Ovary (tissue), 7 donors: ENCODE measurements at regions not wholly inside any gene's neighbourhood (a gene's known extent, or its start where the extent isn't known, plus 50 kb on each side); places are given as distances from the start of the nearest gene placed in this dataset.
"Not testable (repeated sequence)": the region's sequence is repeated elsewhere in the genome, so short reads cannot be mapped to it uniquely, and the experiment has no call there.

Source experiments
- DNase-seq, 5 donors: peaks; one replicate each; pipeline ENCODE4 v3.0.0-alpha.2; 2019 to 2020
- H3K27ac ChIP-seq, 2 donors: fragments of 200-600 bp; one replicate each; pipeline versions ENCODE4 v1.5.1 to v1.8.0; 2019 to 2022
- H3K27me3 ChIP-seq: fragments of 200-600 bp; one replicate; pipeline ENCODE4 v1.8.0; 2022
- H3K36me3 ChIP-seq: fragments of 200-600 bp; sonication (generic); one replicate; pipeline ENCODE4 v1.5.1; 2019
- H3K4me1 ChIP-seq: one replicate; pipeline ENCODE4 v1.8.1; 2013; ENCODE audit warnings: mild to moderate bottlenecking, moderate library complexity; ENCODE audit not compliant: insufficient read depth
- H3K4me3 ChIP-seq: fragments of 200-600 bp; sonication (generic); one replicate; pipeline ENCODE4 v1.5.1; 2017
- H3K9me3 ChIP-seq, 2 donors: fragments of 200-600 bp in 1 of 2; sonication (generic) in 1 of 2; one replicate each; pipeline versions ENCODE4 v1.5.1 to v1.8.1; 2013 to 2019; ENCODE audit warnings: mild to moderate bottlenecking in 1 of 2, moderate library complexity in 1 of 2
- EP300 ChIP-seq: sonication (generic); formaldehyde crosslinking; IDR thresholded peaks from one replicate; pipeline ENCODE4 v1.6.1; 2017; ENCODE audit warnings: antibody characterized with exemption
- POLR2A ChIP-seq: fragments of 450-650 bp; IDR thresholded peaks from one replicate; pipeline ENCODE4 v1.6.1; 2017; ENCODE audit warnings: antibody characterized with exemption, mild to moderate bottlenecking, moderate library complexity
- WGBS, 3 donors: extraction: QIAGEN DNeasy Blood & Tissue Kit in 1 of 3; methylation state at CpG; one replicate each; pipeline versions ENCODE4 v1.1.5 to v1.1.7; 2013 to 2017; 5-methylcytosine and 5-hydroxymethylcytosine counted together
- intact Hi-C, 4 donors: fragments of 100-400 bp; cut with DNase I; formaldehyde crosslinking; loops; one replicate each; pipeline versions ENCODE4 v1.11.0 to v1.15.1; 2022 to 2023
- TF ChIP-seq, protein P1 (sequence below), 3 donors: fragments of 450-650 bp in 2 of 3; fragments of 200-600 bp in 1 of 3; IDR thresholded peaks; one replicate each; pipeline versions ENCODE4 v1.5.1 to v1.8.0; 2016 to 2022; ENCODE audit warnings: antibody characterized with exemption in 3 of 3, mild to moderate bottlenecking in 1 of 3
- donor health status: DM: no; HTN: no; CAD: no; lungs with moderate emphysema.
- donor health status: DM: no; HTN: no; CAD: no.
- donor health status: Bipolar disorder and iron deficiency.
- donor health status: DM: no; HTN: no; CAD: no.
- donor health status: DM: yes; HTN: yes; CAD: no.

DNA sequence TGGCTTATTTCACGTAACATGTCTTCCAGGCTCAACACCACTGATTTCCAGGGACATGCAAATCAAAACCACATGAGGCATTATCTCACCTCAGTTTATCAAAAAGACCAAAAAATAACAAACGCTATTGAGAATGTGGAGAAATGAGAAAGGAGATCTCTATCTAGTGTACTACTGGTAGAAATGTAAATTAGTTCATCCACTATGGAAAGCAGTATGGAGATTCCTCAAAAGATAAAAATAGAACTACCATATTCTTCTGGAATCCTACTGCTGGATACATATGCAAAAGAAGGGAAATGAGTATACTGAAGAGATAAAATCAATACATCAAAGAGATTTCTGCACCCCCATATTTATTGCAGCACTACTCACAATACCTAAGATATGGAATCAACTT lies 329.6 kb upstream of the NDST3 start:
- 61 to 81% (median 76%) methylated on average over 2 of the region's 2 CpGs for whole genome bisulfite sequencing, 3 donors
- H3K27ac ChIP-seq, result no peak overlapping the region
- intact Hi-C loops, result no loop called here
- no peaks in the 10 kb centered on the region for H3K4me1 ChIP-seq
- TF ChIP-seq EP300 (no peak), POLR2A (no peak)
- TF ChIP-seq, protein P1, sequence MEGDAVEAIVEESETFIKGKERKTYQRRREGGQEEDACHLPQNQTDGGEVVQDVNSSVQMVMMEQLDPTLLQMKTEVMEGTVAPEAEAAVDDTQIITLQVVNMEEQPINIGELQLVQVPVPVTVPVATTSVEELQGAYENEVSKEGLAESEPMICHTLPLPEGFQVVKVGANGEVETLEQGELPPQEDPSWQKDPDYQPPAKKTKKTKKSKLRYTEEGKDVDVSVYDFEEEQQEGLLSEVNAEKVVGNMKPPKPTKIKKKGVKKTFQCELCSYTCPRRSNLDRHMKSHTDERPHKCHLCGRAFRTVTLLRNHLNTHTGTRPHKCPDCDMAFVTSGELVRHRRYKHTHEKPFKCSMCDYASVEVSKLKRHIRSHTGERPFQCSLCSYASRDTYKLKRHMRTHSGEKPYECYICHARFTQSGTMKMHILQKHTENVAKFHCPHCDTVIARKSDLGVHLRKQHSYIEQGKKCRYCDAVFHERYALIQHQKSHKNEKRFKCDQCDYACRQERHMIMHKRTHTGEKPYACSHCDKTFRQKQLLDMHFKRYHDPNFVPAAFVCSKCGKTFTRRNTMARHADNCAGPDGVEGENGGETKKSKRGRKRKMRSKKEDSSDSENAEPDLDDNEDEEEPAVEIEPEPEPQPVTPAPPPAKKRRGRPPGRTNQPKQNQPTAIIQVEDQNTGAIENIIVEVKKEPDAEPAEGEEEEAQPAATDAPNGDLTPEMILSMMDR (IDR thresholded peaks at IDR 0.05), result no peak
- no peaks in the 10 kb centered on the region for H3K9me3 ChIP-seq
- no peaks in the 10 kb centered on the region for H3K27me3 ChIP-seq
- no peak for DNase-seq
- H3K36me3 ChIP-seq, result no peaks in the 10 kb centered on the region
- no peak overlapping the region for H3K4me3 ChIP-seq

DNA sequence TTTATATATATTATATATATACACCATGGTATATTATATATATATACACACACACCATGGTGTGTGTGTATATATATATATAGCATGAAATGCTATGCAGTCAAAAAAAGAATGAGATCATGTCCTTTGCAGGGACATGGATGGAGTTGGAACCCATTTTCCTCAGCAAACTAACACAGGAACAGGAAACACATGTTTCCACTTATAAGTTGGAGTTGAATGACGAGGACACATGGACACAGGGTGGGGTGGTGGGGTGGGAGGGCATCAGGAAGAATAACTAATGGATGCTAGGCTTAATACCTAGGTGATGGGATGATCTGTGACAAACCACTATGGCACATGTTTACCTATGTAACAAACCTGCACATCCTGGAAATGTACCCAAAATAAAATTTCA lies 293.6 kb upstream of the NDST3 start:
- intact Hi-C loops, result no loop called here

DNA sequence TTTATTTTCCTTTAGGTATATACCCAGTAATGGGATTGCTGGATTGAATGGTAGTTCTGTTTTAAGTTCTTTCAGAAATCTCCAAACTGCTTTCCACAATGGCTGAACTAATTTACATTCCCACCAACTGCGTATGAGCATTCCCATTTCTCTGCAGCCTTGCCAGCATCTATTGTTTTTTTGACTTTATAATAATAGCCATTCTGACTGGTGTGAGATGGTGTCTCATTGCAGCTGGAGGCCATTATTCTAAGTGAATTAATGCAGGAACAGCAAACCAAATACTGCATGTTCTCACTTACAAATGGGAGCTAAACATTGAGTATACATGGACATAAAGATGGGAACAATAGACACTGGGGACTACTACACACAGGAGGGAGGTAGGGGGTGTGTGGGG lies 288.9 kb upstream of the NDST3 start:
- intact Hi-C loops, H3K27me3 ChIP-seq, H3K9me3 ChIP-seq, DNase-seq, H3K4me3 ChIP-seq, H3K4me1 ChIP-seq, H3K36me3 ChIP-seq, H3K27ac ChIP-seq: not testable (repeated sequence)
- WGBS, 3 donors, result 0 to 89% (median 40%) methylated on average over 1 of the region's 1 CpG

More for the DNA sequence above, 293.6 kb upstream of the NDST3 start:
- no peaks in the 10 kb centered on the region for H3K36me3 ChIP-seq
- no peak overlapping the region for H3K27ac ChIP-seq
- no peaks in the 10 kb centered on the region for H3K4me1 ChIP-seq
- H3K4me3 ChIP-seq, result no peak overlapping the region
- no peak for DNase-seq
- WGBS, 3 donors, result 58 to 92% (median 63%) methylated on average over 1 of the region's 1 CpG
- TF ChIP-seq POLR2A (no peak), EP300 (no peak)
- TF ChIP-seq, protein P1 (IDR thresholded peaks at IDR 0.05), result no peak
- no peaks in the 10 kb centered on the region for H3K9me3 ChIP-seq
- H3K27me3 ChIP-seq, result no peaks in the 10 kb centered on the region

DNA sequence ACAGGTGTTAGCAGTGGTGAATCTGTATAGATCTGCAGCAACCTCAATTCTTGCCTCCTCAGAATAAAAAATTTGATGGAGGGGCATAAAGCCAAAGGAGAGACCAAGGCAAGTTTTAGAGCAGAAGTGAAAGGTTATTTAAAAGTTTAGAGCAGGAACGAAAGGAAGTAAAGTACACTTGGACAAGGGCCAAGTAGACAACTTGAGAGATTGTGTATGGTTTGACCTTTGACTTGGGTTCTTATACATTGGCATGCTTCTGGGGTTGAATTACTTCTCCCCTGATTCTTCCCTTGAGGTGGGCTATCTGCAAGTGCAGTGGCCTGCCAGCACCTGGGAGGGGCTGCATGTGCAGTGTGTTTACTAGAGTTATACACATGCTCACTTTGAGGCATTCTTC lies 278.8 kb upstream of the NDST3 start:
- Histone ChIP-seq H3K4me1 (no peaks in the 10 kb centered on the region), H3K9me3 (no peaks in the 10 kb centered on the region), H3K36me3 (no peaks in the 10 kb centered on the region), H3K27me3 (no peaks in the 10 kb centered on the region), H3K4me3 (no peak overlapping the region), H3K27ac (no peak overlapping the region)
- intact Hi-C loops, result no loop called here
- no peak for TF ChIP-seq EP300
- TF ChIP-seq, protein P1 (IDR thresholded peaks at IDR 0.05), result no peak
- no peak for TF ChIP-seq POLR2A
- DNase-seq, result no peak
- WGBS, 3 donors, result 33 to 51% (median 41%) methylated on average over 1 of the region's 1 CpG

DNA sequence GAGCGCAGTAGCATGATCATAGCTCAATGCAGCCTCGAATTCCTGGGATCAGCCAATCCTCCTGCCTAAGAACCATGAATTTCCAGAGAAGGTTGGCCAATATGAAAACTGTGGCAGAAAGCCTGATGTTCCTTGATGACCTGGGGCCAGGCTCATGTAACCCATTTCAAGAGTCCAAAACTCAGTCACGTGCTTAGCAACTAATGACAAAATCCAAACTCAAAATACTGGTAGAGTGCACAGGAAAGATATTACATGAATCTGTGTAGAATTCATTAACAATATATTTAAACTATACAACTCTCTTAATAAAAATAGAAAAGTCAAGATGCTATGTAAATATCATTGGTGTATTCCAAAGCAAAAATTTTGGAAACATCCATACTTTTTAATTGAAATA lies 265.7 kb upstream of the NDST3 start:
- Histone ChIP-seq H3K27ac (no peak overlapping the region), H3K27me3 (no peaks in the 10 kb centered on the region), H3K9me3 (no peaks in the 10 kb centered on the region), H3K4me3 (no peak overlapping the region), H3K36me3 (no peaks in the 10 kb centered on the region), H3K4me1 (no peaks in the 10 kb centered on the region)
- intact Hi-C loops, result no loop called here
- DNase-seq, result no peak
- 57 to 82% (median 68%) methylated on average over 3 of the region's 3 CpGs for WGBS, 3 donors
- TF ChIP-seq POLR2A, result no peak
- TF ChIP-seq EP300, result no peak
- TF ChIP-seq, protein P1 (IDR thresholded peaks at IDR 0.05), result no peak
